Nephron (organoid): ENCODE measurements at regions not wholly inside any gene's neighbourhood (a gene's known extent, or its start where the extent isn't known, plus 50 kb on each side); places are given as distances from the start of the nearest gene placed in this dataset.

ENCODE experiments used
- H3K27ac Mint-ChIP-seq, 3 experiments: 2 replicates each; pipeline ENCODE4 v1.8.0; 2020; ENCODE audit warnings: mixed read lengths in 3 of 3, mild to moderate bottlenecking in 2 of 3, moderate library complexity in 1 of 3
- H3K27me3 Mint-ChIP-seq: 2 replicates; pipeline ENCODE4 v1.8.0; 2021; ENCODE audit warnings: low read depth, mild to moderate bottlenecking, moderate library complexity, mixed read lengths
- H3K36me3 Mint-ChIP-seq: 2 replicates; pipeline ENCODE4 v1.8.0; 2020; ENCODE audit warnings: low read depth, mixed read lengths
- H3K4me1 Mint-ChIP-seq: 2 replicates; pipeline ENCODE4 v1.8.0; 2020; ENCODE audit warnings: mixed read lengths
- H3K4me3 Mint-ChIP-seq, 3 experiments: 2 replicates each; pipeline ENCODE4 v1.8.0; 2020; ENCODE audit warnings: mild to moderate bottlenecking in 3 of 3, mixed read lengths in 3 of 3, moderate library complexity in 2 of 3
- H3K9me3 Mint-ChIP-seq: 2 replicates; pipeline ENCODE4 v1.8.0; 2020; ENCODE audit warnings: mixed read lengths
- TF ChIP-seq, protein P1 (sequence below), 3 experiments: fragments of 200-600 bp; sonication (generic); IDR thresholded peaks; one replicate each; pipeline ENCODE4 v1.5.0; 2021; ENCODE audit warnings: antibody characterized with exemption in 3 of 3; ENCODE audit not compliant: unreplicated experiment in 3 of 3

DNA sequence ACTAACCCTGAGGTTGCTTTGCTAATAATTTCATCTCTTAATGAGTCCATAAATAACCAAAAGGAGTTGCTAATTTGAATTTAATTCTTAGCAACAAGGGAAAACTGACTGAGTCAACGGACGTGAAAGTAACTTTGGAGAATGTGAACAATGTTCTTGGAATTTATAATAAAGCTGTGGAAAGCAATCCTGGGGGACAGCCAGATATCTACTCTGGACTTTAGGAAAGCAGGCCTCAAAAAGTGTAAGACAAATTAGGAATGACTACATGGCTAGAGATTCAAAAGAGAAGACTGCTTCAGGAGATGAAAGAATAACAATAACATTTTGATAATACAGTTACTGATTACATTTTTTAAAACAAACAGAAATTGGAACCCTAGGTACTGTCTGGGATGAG lies 318.4 kb upstream of the COL8A1 start:
- Mint-ChIP-seq H3K27ac (peak overlapping the region in 1 of 3 experiments; percentile 33), H3K4me1 (peaks cover 37% of the 10 kb centered on the region), H3K9me3 (no peaks in the 10 kb centered on the region), H3K36me3 (no peaks in the 10 kb centered on the region), H3K27me3 (no peaks in the 10 kb centered on the region), H3K4me3 (no peak overlapping the region)
- TF ChIP-seq, protein P1, sequence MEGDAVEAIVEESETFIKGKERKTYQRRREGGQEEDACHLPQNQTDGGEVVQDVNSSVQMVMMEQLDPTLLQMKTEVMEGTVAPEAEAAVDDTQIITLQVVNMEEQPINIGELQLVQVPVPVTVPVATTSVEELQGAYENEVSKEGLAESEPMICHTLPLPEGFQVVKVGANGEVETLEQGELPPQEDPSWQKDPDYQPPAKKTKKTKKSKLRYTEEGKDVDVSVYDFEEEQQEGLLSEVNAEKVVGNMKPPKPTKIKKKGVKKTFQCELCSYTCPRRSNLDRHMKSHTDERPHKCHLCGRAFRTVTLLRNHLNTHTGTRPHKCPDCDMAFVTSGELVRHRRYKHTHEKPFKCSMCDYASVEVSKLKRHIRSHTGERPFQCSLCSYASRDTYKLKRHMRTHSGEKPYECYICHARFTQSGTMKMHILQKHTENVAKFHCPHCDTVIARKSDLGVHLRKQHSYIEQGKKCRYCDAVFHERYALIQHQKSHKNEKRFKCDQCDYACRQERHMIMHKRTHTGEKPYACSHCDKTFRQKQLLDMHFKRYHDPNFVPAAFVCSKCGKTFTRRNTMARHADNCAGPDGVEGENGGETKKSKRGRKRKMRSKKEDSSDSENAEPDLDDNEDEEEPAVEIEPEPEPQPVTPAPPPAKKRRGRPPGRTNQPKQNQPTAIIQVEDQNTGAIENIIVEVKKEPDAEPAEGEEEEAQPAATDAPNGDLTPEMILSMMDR (IDR thresholded peaks at IDR 0.05; ENCODE audit: unreplicated experiment in 3 of 3) = no peak

DNA sequence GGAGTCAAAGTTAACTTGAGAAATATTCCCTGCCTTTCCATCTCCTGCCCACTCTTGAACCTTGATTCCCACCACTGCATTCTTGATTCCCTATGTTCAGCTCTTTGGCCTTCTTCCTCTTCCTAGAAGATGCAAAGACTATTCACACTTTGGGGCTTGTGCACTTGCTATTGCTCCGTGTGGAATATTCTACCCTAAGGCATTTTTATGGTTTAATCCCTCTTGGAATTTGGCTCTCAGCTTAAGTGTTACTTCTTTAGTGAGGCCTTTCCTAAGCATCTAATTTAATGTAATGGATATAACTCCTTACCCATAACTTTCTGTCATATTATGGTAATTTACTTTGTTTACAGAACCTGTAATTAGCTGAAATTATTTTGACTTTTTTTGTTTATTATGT lies 318.9 kb upstream of the COL8A1 start:
- Mint-ChIP-seq H3K4me1 (peaks cover 32% of the 10 kb centered on the region), H3K9me3 (no peaks in the 10 kb centered on the region), H3K27me3 (no peaks in the 10 kb centered on the region), H3K36me3 (no peaks in the 10 kb centered on the region), H3K4me3 (no peak overlapping the region), H3K27ac (no peak overlapping the region)
- TF ChIP-seq, protein P1 (IDR thresholded peaks at IDR 0.05; ENCODE audit: unreplicated experiment in 3 of 3) = no peak

DNA sequence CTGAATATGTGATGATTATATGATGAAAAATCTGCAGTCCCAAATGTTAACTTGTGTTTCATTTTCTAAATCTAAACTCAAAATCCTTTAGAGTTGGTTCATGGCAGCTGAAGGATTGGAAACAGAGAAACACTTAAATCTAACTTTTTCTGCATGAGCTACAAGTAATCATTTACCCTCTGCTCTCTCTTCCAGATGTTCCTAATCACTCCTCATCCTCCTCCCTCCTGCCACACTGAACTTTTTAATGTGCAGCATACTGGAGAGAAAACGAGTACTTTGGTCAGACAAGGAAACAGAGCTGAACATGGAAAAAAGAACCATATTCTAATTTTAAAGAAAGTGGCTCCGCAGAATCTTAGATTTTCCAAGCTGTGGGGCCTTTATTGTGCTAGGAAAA lies 321.2 kb upstream of the COL8A1 start:
- TF ChIP-seq, protein P1 (IDR thresholded peaks at IDR 0.05; ENCODE audit: unreplicated experiment in 3 of 3) = no peak
- H3K27ac Mint-ChIP-seq = peak overlapping the region; percentile 82 to 87 (median 86)
- H3K9me3 Mint-ChIP-seq = peaks cover 8% of the 10 kb centered on the region
- H3K4me1 Mint-ChIP-seq = peaks cover 29% of the 10 kb centered on the region
- no peaks in the 10 kb centered on the region for H3K27me3 Mint-ChIP-seq
- no peaks in the 10 kb centered on the region for H3K36me3 Mint-ChIP-seq
- H3K4me3 Mint-ChIP-seq = peak overlapping the region in 1 of 3 experiments; percentile 19

DNA sequence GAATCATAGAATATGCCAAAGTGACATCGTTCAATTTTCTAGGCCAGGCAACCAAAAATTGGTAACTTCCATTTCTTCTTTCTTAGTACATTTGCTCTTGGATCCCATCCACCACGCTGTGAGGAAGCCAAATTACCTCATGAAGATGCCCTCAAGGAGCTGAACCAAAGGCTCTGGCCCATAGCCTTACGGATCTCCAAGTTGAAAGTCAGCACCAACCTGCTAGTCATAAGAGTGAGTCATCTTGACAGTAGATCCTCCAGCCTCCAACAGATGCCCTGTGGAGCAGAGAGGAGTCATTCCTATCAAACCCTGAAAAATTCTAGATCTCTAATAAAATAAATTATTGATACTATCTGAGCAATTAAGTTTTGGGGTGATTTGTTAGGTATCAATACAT lies 322.5 kb upstream of the COL8A1 start:
- peaks cover 15% of the 10 kb centered on the region for H3K9me3 Mint-ChIP-seq
- no peaks in the 10 kb centered on the region for H3K27me3 Mint-ChIP-seq
- no peak overlapping the region for H3K27ac Mint-ChIP-seq
- peaks cover 22% of the 10 kb centered on the region for H3K4me1 Mint-ChIP-seq
- H3K36me3 Mint-ChIP-seq = no peaks in the 10 kb centered on the region
- no peak overlapping the region for H3K4me3 Mint-ChIP-seq
- TF ChIP-seq, protein P1 (IDR thresholded peaks at IDR 0.05; ENCODE audit: unreplicated experiment in 3 of 3) = no peak

DNA sequence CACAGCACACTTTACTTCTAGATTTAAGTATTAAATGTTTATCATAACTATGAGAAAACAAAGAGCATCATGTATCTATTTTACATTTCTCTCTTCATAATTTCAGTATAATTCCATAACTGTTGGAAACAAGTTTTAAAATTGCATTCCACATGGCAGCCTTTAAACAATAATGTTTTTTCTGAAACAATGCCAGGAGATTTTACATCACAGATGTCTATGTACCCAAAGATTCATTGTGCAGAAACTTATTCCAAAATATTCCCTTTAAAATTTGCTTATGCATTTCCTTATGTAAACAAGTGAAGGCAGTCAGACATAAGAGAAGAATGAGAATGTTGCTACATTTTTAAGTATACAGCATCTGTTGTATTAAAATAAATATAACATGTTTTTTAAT lies 324.9 kb upstream of the COL8A1 start:
- TF ChIP-seq, protein P1 (IDR thresholded peaks at IDR 0.05; ENCODE audit: unreplicated experiment in 3 of 3) = no peak
- H3K4me1 Mint-ChIP-seq = peaks cover 8% of the 10 kb centered on the region
- no peak overlapping the region for H3K4me3 Mint-ChIP-seq

DNA sequence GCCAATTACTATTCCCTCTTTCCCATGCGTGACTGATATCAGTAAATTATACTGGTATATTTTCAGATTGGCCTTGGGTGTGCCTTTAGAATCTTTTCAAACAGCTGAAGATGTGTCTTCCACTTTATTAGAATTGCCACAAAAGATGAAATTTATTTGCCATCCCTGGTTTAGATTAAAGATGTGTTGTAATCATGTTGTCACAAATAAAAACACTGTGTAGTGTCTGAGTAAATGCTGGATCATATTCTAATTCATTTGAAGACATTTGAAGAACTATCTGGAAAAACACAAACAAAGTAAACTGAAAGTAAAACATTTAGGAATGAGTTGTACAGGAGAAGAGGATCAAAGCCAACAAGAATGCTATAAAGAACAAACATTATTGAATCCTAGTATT lies 339.7 kb upstream of the COL8A1 start:
- H3K36me3 Mint-ChIP-seq = no peaks in the 10 kb centered on the region
- H3K27me3 Mint-ChIP-seq = no peaks in the 10 kb centered on the region
- no peak overlapping the region for H3K27ac Mint-ChIP-seq
- peaks cover 10% of the 10 kb centered on the region for H3K9me3 Mint-ChIP-seq
- no peak overlapping the region for H3K4me3 Mint-ChIP-seq
- TF ChIP-seq, protein P1 (IDR thresholded peaks at IDR 0.05; ENCODE audit: unreplicated experiment in 3 of 3) = no peak
- no peaks in the 10 kb centered on the region for H3K4me1 Mint-ChIP-seq

More for the DNA sequence above, 324.9 kb upstream of the COL8A1 start:
- H3K9me3 Mint-ChIP-seq = peaks cover 37% of the 10 kb centered on the region
- H3K27me3 Mint-ChIP-seq = peaks cover 5% of the 10 kb centered on the region
- peaks cover 3% of the 10 kb centered on the region for H3K36me3 Mint-ChIP-seq
- H3K27ac Mint-ChIP-seq = no peak overlapping the region
